ENCODE measurements at regions not wholly inside any gene's neighbourhood (a gene's known extent, or its start where the extent isn't known, plus 50 kb on each side); places are given as distances from the start of the nearest gene placed in this dataset.

DNA sequence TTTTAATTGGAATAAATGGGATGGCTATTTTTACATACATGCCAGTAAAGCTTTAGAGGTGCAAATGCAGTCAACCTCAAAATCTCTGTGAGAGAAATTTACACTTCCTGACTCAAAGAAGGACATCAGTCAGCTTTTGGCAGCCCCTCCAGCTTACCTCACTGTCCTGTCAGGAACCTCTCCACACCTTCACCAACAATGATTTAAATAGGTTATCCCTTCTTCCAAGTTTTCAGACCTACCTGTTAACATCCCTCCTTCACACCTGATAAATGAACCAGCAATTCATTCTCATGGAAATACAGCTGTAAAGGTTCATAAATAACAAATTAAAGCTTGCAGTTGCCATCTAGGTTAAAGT, 286.1 kb downstream of the SHOX2 start:
- no peak for DNase-seq (ENCODE audit: extremely low read depth in 1 of 11, low read depth in 9 of 11, low spot score in 4 of 11)

GRCh38 chr3:157819270-157820156, 286.7 kb downstream of the SHOX2 start:
- DNase-seq (ENCODE audit: extremely low read depth in 1 of 11, low read depth in 9 of 11, low spot score in 4 of 11), result no peak

DNA sequence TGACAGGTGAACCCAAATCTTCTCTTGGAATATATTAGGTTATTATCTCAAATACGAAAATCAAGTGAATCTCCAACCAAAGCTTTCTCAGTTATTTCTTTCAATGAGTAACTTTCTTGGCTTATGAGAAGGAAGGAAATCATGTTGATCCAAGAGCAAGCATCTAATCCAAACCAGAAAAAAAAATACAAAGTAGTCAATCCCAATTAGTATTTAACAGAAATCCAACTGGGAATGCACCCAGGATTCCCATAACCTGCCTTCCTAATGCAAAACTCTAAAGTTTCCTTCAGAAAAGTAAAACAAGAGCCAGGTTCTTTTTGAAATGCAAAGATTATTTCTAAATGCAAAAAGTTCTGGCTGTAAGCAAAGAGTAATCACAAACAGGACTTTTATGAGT, 289.3 kb downstream of the SHOX2 start:
- no peak for DNase-seq (ENCODE audit: extremely low read depth in 1 of 11, low read depth in 9 of 11, low spot score in 4 of 11)

DNA sequence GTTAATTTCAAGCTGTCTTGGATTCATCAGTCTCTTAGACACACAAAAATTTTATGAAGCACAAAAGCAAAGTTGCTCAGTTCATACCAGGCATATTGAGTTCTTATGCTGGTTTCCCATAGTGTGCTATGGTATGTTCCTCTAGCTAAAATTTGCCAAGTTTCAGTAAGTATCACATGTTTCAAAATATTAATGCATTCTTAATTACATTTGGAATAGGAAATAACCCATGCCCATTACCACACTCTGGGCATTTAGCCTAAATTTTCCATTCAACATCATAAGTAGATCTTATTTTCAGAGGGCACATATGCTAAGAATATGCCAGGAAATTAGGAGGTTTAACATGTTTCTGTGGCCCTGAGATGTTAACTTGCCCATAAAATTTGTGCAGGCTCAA, 289.9 kb downstream of the SHOX2 start:
- no peak for DNase-seq (ENCODE audit: extremely low read depth in 1 of 11, low read depth in 9 of 11, low spot score in 4 of 11)

- DNase-seq (ENCODE audit: extremely low read depth in 1 of 11, low read depth in 9 of 11, low spot score in 4 of 11), result no peak
Observed at GRCh38 chr3:157815739-157816138, 290.5 kb downstream of the SHOX2 start.

DNA sequence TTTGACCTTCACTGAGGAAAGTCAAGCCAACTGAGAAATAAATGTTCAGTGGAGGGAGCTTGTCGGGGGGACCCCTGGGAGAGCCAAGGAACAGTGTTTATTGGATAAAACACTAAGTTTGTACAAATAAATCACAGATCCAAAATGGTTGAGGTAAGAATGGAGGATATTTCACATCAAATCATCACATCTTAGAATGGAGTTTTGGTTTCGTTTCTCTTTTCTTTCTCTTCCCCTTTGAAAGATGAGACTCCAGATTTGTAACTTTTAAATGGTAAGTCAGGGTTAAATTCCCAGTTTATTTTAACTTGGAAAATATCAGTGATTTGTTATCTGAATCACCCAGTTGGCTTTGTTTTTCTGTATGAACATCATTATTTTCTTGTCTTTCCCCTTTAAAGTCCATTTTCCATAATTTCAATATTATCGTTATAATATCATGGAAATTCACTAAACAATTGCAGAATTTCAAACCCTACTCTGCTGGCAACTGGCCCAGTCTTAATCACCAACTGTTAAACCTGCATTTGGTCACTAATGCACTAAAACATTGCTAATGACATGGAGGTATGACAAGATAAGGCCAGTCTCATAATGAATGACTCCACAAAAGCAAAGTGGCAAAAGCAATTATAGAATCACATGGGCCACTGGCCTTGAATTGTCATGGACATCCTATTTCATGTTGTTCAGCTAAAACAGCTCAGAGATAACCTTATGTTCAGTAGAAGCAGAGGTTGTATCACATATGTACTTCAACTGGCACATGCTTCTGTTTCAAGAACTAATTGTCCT, 295.1 kb downstream of the SHOX2 start:
- no peak for DNase-seq (ENCODE audit: extremely low read depth in 1 of 11, low read depth in 9 of 11, low spot score in 4 of 11)

DNA sequence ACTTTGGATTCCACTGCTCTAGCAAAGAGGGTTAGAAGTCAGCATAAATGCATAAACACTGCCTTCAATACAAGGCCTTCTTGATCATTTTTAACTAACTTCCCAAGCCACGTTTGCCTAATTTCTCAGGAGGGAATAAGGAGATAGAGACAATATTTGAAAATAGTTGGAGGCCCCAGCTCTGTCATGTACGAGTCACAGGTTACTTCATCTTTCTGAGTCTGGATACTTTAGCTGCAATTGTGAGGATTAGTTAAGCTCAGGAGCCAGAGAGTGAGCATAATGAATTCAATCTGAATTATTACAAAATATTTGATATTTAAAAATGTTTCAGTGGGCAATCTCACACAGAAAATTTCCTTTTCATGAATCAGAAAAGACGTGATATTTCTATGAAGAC, 298.9 kb downstream of the SHOX2 start:
- DNase-seq (ENCODE audit: extremely low read depth in 1 of 11, low read depth in 9 of 11, low spot score in 4 of 11), result no peak

DNA sequence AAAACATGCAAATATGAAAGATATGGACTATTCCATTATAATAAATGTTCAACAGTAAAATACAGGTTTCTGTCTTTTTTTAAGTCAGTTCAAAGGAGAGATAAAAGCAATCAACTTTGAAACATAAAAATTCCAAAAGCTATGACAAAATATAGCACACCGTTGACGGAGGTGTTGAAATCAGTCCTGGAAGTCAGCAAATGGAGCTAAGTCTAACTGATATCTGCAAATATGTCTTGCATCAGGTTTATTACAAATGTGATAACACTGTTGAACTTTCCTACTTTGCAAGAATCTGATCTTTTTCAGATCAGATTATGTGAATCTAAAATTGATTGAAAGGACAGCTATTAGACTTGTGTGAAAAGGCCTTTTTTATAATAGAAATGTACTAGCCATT, 300.7 kb downstream of the SHOX2 start:
- no peak for DNase-seq (ENCODE audit: extremely low read depth in 1 of 11, low read depth in 9 of 11, low spot score in 4 of 11)

DNA sequence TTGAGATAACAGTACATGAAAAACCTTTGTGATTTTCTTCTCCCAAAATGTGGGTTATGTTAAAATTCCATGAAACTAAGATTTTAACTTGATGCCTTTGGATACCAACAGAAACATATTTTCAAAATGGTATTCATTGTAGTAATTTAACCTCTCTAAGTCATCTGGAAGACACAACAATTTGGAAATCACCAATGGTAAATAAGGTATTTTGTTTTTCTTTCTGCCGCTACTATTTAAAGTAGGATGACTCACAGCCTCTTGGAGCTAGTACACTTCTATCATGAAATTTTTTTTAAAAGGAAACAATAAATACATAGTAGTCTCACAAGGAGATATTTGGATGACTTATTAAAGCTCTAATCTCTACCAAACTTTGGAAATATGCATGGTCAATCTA, 291.6 kb upstream of the VEPH1 start:
- DNase-seq (ENCODE audit: extremely low read depth in 1 of 11, low read depth in 9 of 11, low spot score in 4 of 11), result no peak

DNA sequence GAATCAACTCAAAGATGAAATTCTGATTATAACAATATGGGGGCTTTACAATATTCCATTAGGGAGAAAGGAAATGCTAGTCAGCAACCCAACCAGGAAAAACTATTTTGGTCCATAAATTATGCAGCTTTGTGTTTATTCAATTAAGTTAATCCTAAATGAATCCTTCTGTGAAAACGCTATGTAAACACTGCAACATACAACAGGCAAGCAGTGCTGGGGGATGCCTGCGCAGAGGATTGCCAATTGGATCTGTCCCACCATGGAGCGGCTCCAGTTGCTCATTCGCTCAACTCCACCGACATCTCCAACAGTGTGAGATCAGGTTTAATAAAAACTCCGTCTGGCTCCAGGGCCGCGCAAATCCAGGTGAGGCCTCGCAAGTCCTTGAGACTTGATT, 290.5 kb upstream of the VEPH1 start:
- DNase-seq (ENCODE audit: extremely low read depth in 1 of 11, low read depth in 9 of 11, low spot score in 4 of 11), result peak in 1 of 11 donors; percentile 2

- no peak for DNase-seq (ENCODE audit: extremely low read depth in 1 of 11, low read depth in 9 of 11, low spot score in 4 of 11)
Observed at GRCh38 chr3:157789162-157789561, 285.9 kb upstream of the VEPH1 start.

DNA sequence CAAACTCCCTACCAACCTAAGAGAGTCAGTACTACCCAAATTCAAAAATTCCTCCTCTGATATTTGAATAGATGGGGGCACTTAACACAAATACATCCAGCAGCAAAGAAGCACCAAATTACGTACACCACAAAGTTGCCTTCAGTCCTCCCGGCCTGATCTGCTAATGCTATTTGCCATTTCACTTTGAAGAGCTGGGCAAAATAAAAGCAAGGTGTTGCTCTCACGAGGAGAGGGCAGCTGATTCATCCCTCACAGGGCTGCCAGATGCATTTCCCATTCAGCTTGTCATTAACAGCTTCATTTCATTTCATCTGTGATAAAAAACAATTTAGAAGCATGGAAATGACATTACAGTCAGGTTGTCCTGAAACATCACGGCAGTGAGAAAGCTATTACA, 283.4 kb upstream of the VEPH1 start:
- no peak for DNase-seq (ENCODE audit: extremely low read depth in 1 of 11, low read depth in 9 of 11, low spot score in 4 of 11)

GRCh38 chr3:157786211-157786610, 283.0 kb upstream of the VEPH1 start:
- DNase-seq (ENCODE audit: extremely low read depth in 1 of 11, low read depth in 9 of 11, low spot score in 4 of 11), result no peak

DNA sequence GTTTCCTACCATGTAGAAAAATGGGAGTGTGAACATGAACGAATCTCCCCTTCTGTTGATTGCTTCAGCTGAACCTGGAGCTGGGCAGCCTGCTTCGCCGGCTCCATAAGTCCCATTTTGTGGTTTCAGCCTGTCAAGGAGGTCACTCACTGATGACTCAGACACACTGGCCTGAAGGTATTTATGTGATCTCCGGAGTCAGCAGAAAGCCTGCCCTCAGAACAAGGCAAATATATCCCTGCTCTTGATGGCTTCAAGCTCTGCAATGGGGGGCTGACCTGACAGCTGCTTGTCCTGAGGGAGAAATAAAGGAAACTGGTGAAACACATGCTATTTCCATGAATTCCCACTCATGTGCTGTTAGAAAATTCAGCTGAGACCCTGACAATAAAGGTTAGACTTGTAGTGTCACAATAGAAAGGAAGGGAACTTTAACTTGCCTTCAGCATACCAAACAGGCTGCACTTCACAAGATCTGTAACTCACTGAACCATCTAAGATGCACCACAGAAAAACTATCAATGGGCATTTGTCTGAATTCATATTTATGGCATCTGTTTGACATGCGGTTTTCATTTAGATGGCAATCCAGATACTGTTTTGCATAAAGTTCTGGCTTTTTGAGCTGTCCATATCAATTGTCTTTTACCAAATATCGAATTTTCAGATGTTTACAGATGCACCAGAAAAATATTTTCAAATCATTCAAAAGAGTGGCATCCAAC, 282.0 kb upstream of the VEPH1 start:
- DNase-seq (ENCODE audit: extremely low read depth in 1 of 11, low read depth in 9 of 11, low spot score in 4 of 11), result no peak

- DNase-seq (ENCODE audit: extremely low read depth in 1 of 11, low read depth in 9 of 11, low spot score in 4 of 11), result no peak
Observed at GRCh38 chr3:157782236-157782635, 279.0 kb upstream of the VEPH1 start.

DNA sequence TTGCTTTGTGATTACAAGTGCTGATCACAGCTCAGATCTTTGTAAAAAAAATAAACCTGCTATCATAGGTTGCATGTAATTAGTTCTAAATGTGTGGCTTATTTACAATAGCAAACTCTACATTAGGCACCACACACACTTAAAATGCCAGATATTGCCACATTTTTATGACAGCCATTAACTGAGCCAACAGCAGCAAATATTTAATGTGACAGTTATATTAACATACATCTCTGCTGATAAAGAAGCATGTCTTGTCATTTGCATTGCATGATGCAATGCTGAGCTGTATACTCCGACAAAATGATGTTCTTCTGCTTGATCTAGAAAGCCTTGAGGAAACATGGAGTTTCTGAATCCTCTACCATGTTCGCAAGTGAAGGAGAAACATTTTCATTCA, 273.6 kb upstream of the VEPH1 start:
- DNase-seq (ENCODE audit: extremely low read depth in 1 of 11, low read depth in 9 of 11, low spot score in 4 of 11), result no peak

- no peak for DNase-seq (ENCODE audit: extremely low read depth in 1 of 11, low read depth in 9 of 11, low spot score in 4 of 11)
Observed at GRCh38 chr3:157775446-157775845, 272.2 kb upstream of the VEPH1 start.

GRCh38 chr3:157769378-157769777, 266.2 kb upstream of the VEPH1 start:
- DNase-seq (ENCODE audit: extremely low read depth in 1 of 11, low read depth in 9 of 11, low spot score in 4 of 11), result no peak

GRCh38 chr3:157767607-157768006, 264.4 kb upstream of the VEPH1 start:
- DNase-seq (ENCODE audit: extremely low read depth in 1 of 11, low read depth in 9 of 11, low spot score in 4 of 11), result no peak

DNA sequence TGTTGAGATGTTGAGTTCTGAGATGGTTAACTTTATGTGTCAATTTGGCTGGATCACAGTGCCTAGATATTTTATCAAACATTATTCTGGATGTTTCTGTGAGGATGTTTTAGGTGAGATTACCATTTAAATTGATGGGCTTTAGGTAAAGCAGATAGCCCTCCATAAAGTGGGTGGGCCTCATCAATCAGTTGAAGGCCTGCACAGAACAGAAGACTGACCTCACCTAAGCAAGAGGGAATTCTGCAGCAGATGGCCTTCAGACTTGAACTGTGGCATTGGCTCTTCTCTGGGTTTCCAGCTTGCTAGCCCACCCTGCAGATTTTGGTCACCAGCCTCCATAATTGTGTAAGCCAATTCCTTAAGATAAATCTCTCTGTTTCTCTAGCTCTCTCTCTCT, 260.4 kb upstream of the VEPH1 start:
- no peak for DNase-seq (ENCODE audit: extremely low read depth in 1 of 11, low read depth in 9 of 11, low spot score in 4 of 11)

Data from renal cortex interstitium (tissue), 11 donors.